HCT116 (cell line): ENCODE measurements at regions not wholly inside any gene's neighbourhood (a gene's known extent, or its start where the extent isn't known, plus 50 kb on each side); places are given as distances from the start of the nearest gene placed in this dataset.

Experiments used
- CTCF ChIP-seq, 3 experiments: fragments of 200-600 bp in 1 of 3; sonication (generic) in 1 of 3; IDR thresholded peaks in 2 of 3; conservative IDR thresholded peaks in 1 of 3; 2 replicates each; pipeline ENCODE4 v1.5.1; 2012 to 2017; ENCODE audit warnings: low read depth in 2 of 3, low read length in 2 of 3, antibody characterized with exemption in 1 of 3, borderline replicate concordance in 1 of 3, control low read depth in 1 of 3, mild to moderate bottlenecking in 1 of 3, mixed read lengths in 1 of 3, mixed run types in 1 of 3, moderate library complexity in 1 of 3; ENCODE audit not compliant: insufficient read depth in 1 of 3
- EZH2phosphoT487 ChIP-seq: fragments of 200-600 bp; IDR thresholded peaks from 2 replicates; pipeline ENCODE4 v1.6.1; 2018; ENCODE audit warnings: antibody characterized with exemption, borderline replicate concordance
- MAX ChIP-seq: IDR thresholded peaks from 2 replicates; pipeline ENCODE4 v1.6.1; 2012
- POLR2A ChIP-seq: IDR thresholded peaks from 2 replicates; pipeline ENCODE4 v1.7.0; 2011; ENCODE audit warnings: borderline replicate concordance; ENCODE audit not compliant: insufficient read depth, insufficient read length; ENCODE audit errors: extremely low read depth
- POLR2AphosphoS5 ChIP-seq: IDR thresholded peaks from 2 replicates; pipeline ENCODE4 v1.6.1; 2011; ENCODE audit warnings: mild to moderate bottlenecking, low read depth, low read length, moderate library complexity
- REST ChIP-seq: IDR thresholded peaks from 2 replicates; pipeline ENCODE4 v1.6.1; 2012; ENCODE audit warnings: low read depth
- SRF ChIP-seq: IDR thresholded peaks from 2 replicates; pipeline ENCODE4 v1.6.1; 2012; ENCODE audit warnings: low read depth

- TF ChIP-seq POLR2A (no peak), EZH2phosphoT487 (no peak), CTCF (IDR thresholded peaks at IDR 0.05 in 2 of 3, conservative IDR thresholded peaks at IDR 0.05 in 1 of 3; ENCODE audit: borderline replicate concordance in 1 of 3, insufficient read depth in 1 of 3, low read depth in 2 of 3, low read length in 2 of 3) (no peak), SRF (no peak), MAX (no peak), POLR2AphosphoS5 (no peak), REST (no peak)
Measured at GRCh38 chr13:61215601-61216000, 200.0 kb downstream of the PCDH20 start.
